Peyer's patch (tissue), 4 donors: ENCODE measurements at regions not wholly inside any gene's neighbourhood (a gene's known extent, or its start where the extent isn't known, plus 50 kb on each side); places are given as distances from the start of the nearest gene placed in this dataset.

Experiments used
- DNase-seq, 3 donors: peaks; one replicate each; pipeline ENCODE4 v3.0.0-alpha.2; 2017 to 2019
- H3K27ac ChIP-seq, 4 donors: fragments of 200-600 bp; sonication (generic); one replicate each; pipeline ENCODE4 v1.5.1; 2016 to 2019
- H3K27me3 ChIP-seq, 2 donors: fragments of 200-600 bp; sonication (generic); one replicate each; pipeline ENCODE4 v1.5.1; 2019
- H3K36me3 ChIP-seq, 3 donors: fragments of 200-600 bp; sonication (generic); one replicate each; pipeline ENCODE4 v1.5.1; 2016 to 2019
- H3K4me1 ChIP-seq, 4 donors: fragments of 200-600 bp; sonication (generic); one replicate each; pipeline ENCODE4 v1.5.1; 2016 to 2019
- H3K4me3 ChIP-seq, 4 donors: fragments of 200-600 bp; sonication (generic); 1 replicate in 3 of 4; 2 replicates in 1 of 4; pipeline ENCODE4 v1.5.1; 2016 to 2019; ENCODE audit warnings: mild to moderate bottlenecking in 1 of 4
- H3K9me3 ChIP-seq, 4 donors: fragments of 200-600 bp; sonication (generic); one replicate each; pipeline ENCODE4 v1.5.1; 2016 to 2019; ENCODE audit warnings: mild to moderate bottlenecking in 1 of 4
- CTCF ChIP-seq, 6 experiments: fragments of 450-650 bp in 4 of 6; fragments of 200-600 bp in 2 of 6; sonication (generic) in 1 of 6; IDR thresholded peaks; one replicate each; pipeline ENCODE4 v1.5.1; 2017 to 2019; ENCODE audit warnings: antibody characterized with exemption in 6 of 6, mild to moderate bottlenecking in 3 of 6, moderate library complexity in 1 of 6
- POLR2A ChIP-seq, 2 donors: fragments of 450-650 bp; IDR thresholded peaks; one replicate each; pipeline ENCODE4 v1.5.1; 2017; ENCODE audit warnings: antibody characterized with exemption in 2 of 2, mild to moderate bottlenecking in 2 of 2, moderate library complexity in 2 of 2

- DNase-seq = no peak
These were observed 67.3 kb downstream of the RTL6 start for GRCh38 chr22:44430716-44431115.

GRCh38 chr22:44429941-44430587 is 68.0 kb downstream of the RTL6 start:
- Histone ChIP-seq H3K9me3 (no peaks in the 10 kb centered on the region), H3K4me3 (no peak overlapping the region), H3K4me1 (no peaks in the 10 kb centered on the region), H3K27ac (no peak overlapping the region), H3K27me3 (no peaks in the 10 kb centered on the region), H3K36me3 (no peaks in the 10 kb centered on the region)
- TF ChIP-seq CTCF (IDR thresholded peaks at IDR 0.05) (no peak), POLR2A (IDR thresholded peaks at IDR 0.05) (no peak)
- DNase-seq = no peak

More at GRCh38 chr22:44430716-44431115, 67.3 kb downstream of the RTL6 start:
- H3K36me3 ChIP-seq = no peaks in the 10 kb centered on the region
- H3K4me3 ChIP-seq = no peak overlapping the region
- H3K4me1 ChIP-seq = no peaks in the 10 kb centered on the region
- H3K27me3 ChIP-seq = no peaks in the 10 kb centered on the region
- no peaks in the 10 kb centered on the region for H3K9me3 ChIP-seq
- TF ChIP-seq POLR2A (IDR thresholded peaks at IDR 0.05) = no peak
- no peak for TF ChIP-seq CTCF (IDR thresholded peaks at IDR 0.05)
- no peak overlapping the region for H3K27ac ChIP-seq

- Histone ChIP-seq H3K4me1 (no peaks in the 10 kb centered on the region), H3K4me3 (no peak overlapping the region), H3K36me3 (no peaks in the 10 kb centered on the region), H3K27me3 (no peaks in the 10 kb centered on the region), H3K9me3 (no peaks in the 10 kb centered on the region), H3K27ac (no peak overlapping the region)
- TF ChIP-seq CTCF (IDR thresholded peaks at IDR 0.05) = no peak
- TF ChIP-seq POLR2A (IDR thresholded peaks at IDR 0.05) = no peak
- no peak for DNase-seq
These were observed 68.8 kb downstream of the RTL6 start for GRCh38 chr22:44428941-44429830.

- no peak overlapping the region for H3K4me3 ChIP-seq
- H3K27me3 ChIP-seq = no peaks in the 10 kb centered on the region
- no peaks in the 10 kb centered on the region for H3K9me3 ChIP-seq
- no peak overlapping the region for H3K27ac ChIP-seq
- TF ChIP-seq POLR2A (IDR thresholded peaks at IDR 0.05) (no peak), CTCF (IDR thresholded peaks at IDR 0.05) (no peak)
- no peaks in the 10 kb centered on the region for H3K4me1 ChIP-seq
- H3K36me3 ChIP-seq = no peaks in the 10 kb centered on the region
- DNase-seq = no peak
These were observed 70.2 kb downstream of the RTL6 start for GRCh38 chr22:44427611-44428470.

GRCh38 chr22:44426981-44427380 is 71.1 kb downstream of the RTL6 start:
- no peak for DNase-seq
- H3K27me3 ChIP-seq = no peaks in the 10 kb centered on the region
- no peaks in the 10 kb centered on the region for H3K4me1 ChIP-seq
- no peaks in the 10 kb centered on the region for H3K9me3 ChIP-seq
- no peak overlapping the region for H3K27ac ChIP-seq
- no peak for TF ChIP-seq POLR2A (IDR thresholded peaks at IDR 0.05)
- no peak for TF ChIP-seq CTCF (IDR thresholded peaks at IDR 0.05)
- no peak overlapping the region for H3K4me3 ChIP-seq
- no peaks in the 10 kb centered on the region for H3K36me3 ChIP-seq
